H1 (cell line): ENCODE measurements at regions not wholly inside any gene's neighbourhood (a gene's known extent, or its start where the extent isn't known, plus 50 kb on each side); places are given as distances from the start of the nearest gene placed in this dataset.

Experiments
- CTCF ChIA-PET: fragments of 300-600 bp; sonication (Branson Sonifier 250); formaldehyde crosslinking; loops from one replicate; lab custom pipeline; 2021; ENCODE audit not compliant: partially characterized antibody; lab: Charles Lee
- POLR2A ChIA-PET: fragments of 300-600 bp; sonication (Branson Sonifier 250); formaldehyde crosslinking; loops from one replicate; lab custom pipeline; 2021; ENCODE audit warnings: inconsistent platforms; ENCODE audit not compliant: partially characterized antibody; lab: Charles Lee
- DNase-seq, 2 experiments: peaks; one replicate each; pipeline versions ENCODE4 v3.0.0 to v3.0.0-alpha.2; 2010 to 2022; ENCODE audit warnings: low spot score in 2 of 2, low read depth in 1 of 2, mixed read lengths in 1 of 2
- FAIRE-seq: peaks from 2 replicates; lab custom pipeline; 2011; peaks lifted over from hg19 to GRCh38; lab: Jason Lieb, UNC
- H2AFZ ChIP-seq: 2 replicates; pipeline ENCODE4 v1.8.1; 2012; ENCODE audit warnings: low read length, inconsistent platforms
- H2AK5ac ChIP-seq: 2 replicates; pipeline ENCODE4 v1.6.1; 2013; ENCODE audit warnings: low read depth, low read length
- H2BK120ac ChIP-seq: replicated peaks from 2 replicates; pipeline ENCODE3; 2013; ENCODE audit warnings: low read depth, low read length, inconsistent platforms
- H2BK12ac ChIP-seq: 2 replicates; pipeline ENCODE4 v1.6.1; 2013; ENCODE audit warnings: low read depth, low read length
- H2BK15ac ChIP-seq: 2 replicates; pipeline ENCODE4 v1.6.1; 2013; ENCODE audit warnings: low read length
- H2BK20ac ChIP-seq: 2 replicates; pipeline ENCODE4 v1.6.1; 2013; ENCODE audit warnings: low read length
- H2BK5ac ChIP-seq: 2 replicates; pipeline ENCODE4 v1.6.1; 2013; ENCODE audit warnings: low read depth, low read length
- H3K14ac ChIP-seq: 2 replicates; pipeline ENCODE4 v1.6.1; 2013; ENCODE audit warnings: inconsistent platforms; ENCODE audit not compliant: insufficient read length
- H3K18ac ChIP-seq: 2 replicates; pipeline ENCODE4 v1.6.1; 2013; ENCODE audit warnings: low read length; ENCODE audit errors: extremely low read depth
- H3K23ac ChIP-seq: 2 replicates; pipeline ENCODE4 v1.6.1; 2013; ENCODE audit warnings: inconsistent platforms; ENCODE audit not compliant: insufficient read length
- H3K23me2 ChIP-seq: 2 replicates; pipeline ENCODE4 v1.6.1; 2013; ENCODE audit warnings: low read depth, low read length
- H3K27ac ChIP-seq: 2 replicates; pipeline ENCODE4 v1.6.1; 2011; ENCODE audit warnings: low read depth, low read length, inconsistent platforms
- H3K27me3 ChIP-seq, 4 experiments: replicated peaks in 1 of 4; 1 replicate in 1 of 4; 2 replicates in 3 of 4; pipeline versions ENCODE4 v1.6.1 to v1.8.1; 2011 to 2013; ENCODE audit warnings: low read length in 3 of 4, mild to moderate bottlenecking in 3 of 4, inconsistent platforms in 2 of 4, mixed read lengths in 2 of 4, moderate library complexity in 1 of 4; ENCODE audit not compliant: control insufficient read depth in 3 of 4, insufficient read depth in 3 of 4; ENCODE audit errors: extremely low read depth in 1 of 4
- H3K36me3 ChIP-seq, 4 experiments: 2 replicates each; pipeline versions ENCODE4 v1.6.1 to v1.8.1; 2011 to 2013; ENCODE audit warnings: mild to moderate bottlenecking in 4 of 4, low read length in 3 of 4, moderate library complexity in 2 of 4, control low read depth in 1 of 4, inconsistent platforms in 1 of 4; ENCODE audit not compliant: insufficient read depth in 4 of 4, control insufficient read depth in 2 of 4
- H3K4ac ChIP-seq: replicated peaks from 2 replicates; pipeline ENCODE3; 2013; ENCODE audit warnings: low read length, low read depth, mixed read lengths, inconsistent platforms; ENCODE audit not compliant: insufficient read length
- H3K4me1 ChIP-seq, 4 experiments: replicated peaks in 1 of 4; 1 replicate in 1 of 4; 2 replicates in 3 of 4; pipeline versions ENCODE4 v1.6.1 to v1.8.1; 2011 to 2013; ENCODE audit warnings: low read length in 3 of 4, inconsistent platforms in 2 of 4, mixed read lengths in 1 of 4; ENCODE audit not compliant: insufficient read depth in 4 of 4, control insufficient read depth in 3 of 4
- H3K4me2 ChIP-seq, 2 experiments: 2 replicates each; pipeline versions ENCODE4 v1.6.1 to v1.8.1; 2011 to 2013; ENCODE audit warnings: low read depth in 2 of 2, low read length in 2 of 2, control low read depth in 1 of 2, inconsistent platforms in 1 of 2, mild to moderate bottlenecking in 1 of 2; ENCODE audit not compliant: insufficient read depth in 1 of 2
- H3K4me3 ChIP-seq, 4 experiments: fragments of 200-600, 300-600 bp in 1 of 4; sonication (generic), shearing (Covaris generic), sonication (Bioruptor Twin) in 1 of 4; 2 replicates each; pipeline versions ENCODE4 v1.5.1 to v1.8.1; 2011 to 2016; ENCODE audit warnings: low read length in 4 of 4, low read depth in 3 of 4, control low read depth in 2 of 4, inconsistent platforms in 2 of 4, mild to moderate bottlenecking in 2 of 4, mixed read lengths in 1 of 4, moderate library complexity in 1 of 4; ENCODE audit not compliant: insufficient read depth in 2 of 4; ENCODE audit errors: extremely low read depth in 1 of 4
- H3K56ac ChIP-seq: replicated peaks from 2 replicates; pipeline ENCODE3; 2013; ENCODE audit warnings: low read depth, mild to moderate bottlenecking, mixed read lengths, low read length, inconsistent platforms; ENCODE audit not compliant: insufficient read length
- H3K79me1 ChIP-seq: 2 replicates; pipeline ENCODE4 v1.6.1; 2013; ENCODE audit warnings: low read depth, low read length, control low read depth
- H3K79me2 ChIP-seq, 2 experiments: 2 replicates each; pipeline versions ENCODE4 v1.6.1 to v1.8.1; 2012 to 2013; ENCODE audit warnings: low read length in 2 of 2, mild to moderate bottlenecking in 2 of 2, inconsistent platforms in 1 of 2; ENCODE audit not compliant: insufficient read depth in 2 of 2, control insufficient read depth in 1 of 2
- H3K9ac ChIP-seq, 4 experiments: replicated peaks in 1 of 4; 1 replicate in 1 of 4; 2 replicates in 3 of 4; pipeline versions ENCODE4 v1.6.1 to v1.8.1; 2011 to 2013; ENCODE audit warnings: low read depth in 3 of 4, low read length in 3 of 4, control low read depth in 2 of 4, mild to moderate bottlenecking in 2 of 4, moderate library complexity in 2 of 4, inconsistent platforms in 1 of 4; ENCODE audit errors: extremely low read depth in 1 of 4
- H3K9me3 ChIP-seq, 2 experiments: 2 replicates each; pipeline versions ENCODE4 v1.6.1 to v1.8.1; 2012 to 2013; ENCODE audit warnings: mild to moderate bottlenecking in 2 of 2, moderate library complexity in 2 of 2, control low read depth in 1 of 2, inconsistent platforms in 1 of 2, low read depth in 1 of 2, low read length in 1 of 2, mixed read lengths in 1 of 2; ENCODE audit not compliant: insufficient read depth in 2 of 2
- H4K20me1 ChIP-seq, 2 experiments: replicated peaks in 1 of 2; 2 replicates each; pipeline versions ENCODE3 to v1.8.1; 2011 to 2013; ENCODE audit warnings: inconsistent platforms in 2 of 2, low read length in 2 of 2, mild to moderate bottlenecking in 1 of 2; ENCODE audit not compliant: insufficient read depth in 2 of 2, control insufficient read depth in 1 of 2
- H4K5ac ChIP-seq: 2 replicates; pipeline ENCODE4 v1.6.1; 2013; ENCODE audit warnings: low read length, low read depth, mixed read lengths, inconsistent platforms; ENCODE audit not compliant: insufficient read length
- H4K8ac ChIP-seq: 2 replicates; pipeline ENCODE4 v1.8.0; 2013; ENCODE audit warnings: mild to moderate bottlenecking, moderate library complexity, low read length, inconsistent platforms; ENCODE audit not compliant: insufficient read depth; ENCODE audit errors: extremely low read depth
- H4K91ac ChIP-seq: replicated peaks from 2 replicates; pipeline ENCODE3; 2013; ENCODE audit warnings: low read length, mixed read lengths, inconsistent platforms; ENCODE audit not compliant: insufficient read length
- CEBPB ChIP-seq: IDR thresholded peaks from 2 replicates; pipeline ENCODE4 v1.6.1; 2012; ENCODE audit warnings: low read depth, low read length
- EZH2 ChIP-seq: fragments of 200-600 bp; sonication (generic); IDR thresholded peaks from 2 replicates; pipeline ENCODE4 v1.7.1; 2012; ENCODE audit warnings: low read depth, mild to moderate bottlenecking, moderate library complexity, low read length, inconsistent platforms; ENCODE audit not compliant: severe bottlenecking
- JUN ChIP-seq: IDR thresholded peaks from 2 replicates; pipeline ENCODE4 v1.6.1; 2011; ENCODE audit warnings: low read depth, mild to moderate bottlenecking, improper control_type of control experiment, low read length
- RFX5 ChIP-seq: IDR thresholded peaks from 2 replicates; pipeline ENCODE4 v1.6.1; 2011; ENCODE audit warnings: low read depth, low read length, improper control_type of control experiment, borderline replicate concordance
- RNF2 ChIP-seq: fragments of 200-900, 300-1000 bp; sonication (generic); IDR thresholded peaks from 2 replicates; pipeline ENCODE4 v1.7.1; 2016; ENCODE audit warnings: borderline replicate concordance, low read depth, mild to moderate bottlenecking, antibody characterized with exemption, low read length; ENCODE audit not compliant: poor library complexity, severe bottlenecking; ENCODE audit errors: missing control alignments
- SP2 ChIP-seq: IDR thresholded peaks from 2 replicates; pipeline ENCODE4 v1.6.1; 2012; ENCODE audit warnings: mild to moderate bottlenecking, low read length, inconsistent platforms
- TAF7 ChIP-seq: optimal IDR thresholded peaks from 2 replicates; pipeline ENCODE3; 2011; ENCODE audit warnings: low read depth, mild to moderate bottlenecking, inconsistent platforms, low read length, moderate library complexity, borderline replicate concordance
- TEAD4 ChIP-seq: IDR thresholded peaks from 2 replicates; pipeline ENCODE4 v1.6.1; 2012; ENCODE audit warnings: low read depth, low read length, inconsistent platforms, mixed read lengths
- WGBS, 2 experiments: shearing (Covaris generic) in 1 of 2; methylation state at CpG; one replicate each; pipeline versions ENCODE4 v1.1.6 to v1.1.7; 2013 to 2015; ENCODE audit warnings: low lambda C conversion rate in 2 of 2, mixed read lengths in 2 of 2, inconsistent platforms in 1 of 2, low coverage in 1 of 2, missing lambda C conversion rate in 1 of 2; ENCODE audit not compliant: insufficient replicate concordance in 2 of 2, insufficient coverage in 1 of 2, insufficient read length in 1 of 2; ENCODE audit errors: extremely low coverage in 1 of 2, missing lambda C conversion rate in 1 of 2; 5-methylcytosine and 5-hydroxymethylcytosine counted together

GRCh38 chr17:33814852-33815251 lies 440.2 kb upstream of the CCL2 start:
- no peak overlapping the region for H3K23ac ChIP-seq
- FAIRE-seq, result no peak
- no peaks in the 10 kb centered on the region for H3K79me2 ChIP-seq
- no peak overlapping the region for H4K5ac ChIP-seq
- H3K14ac ChIP-seq, result no peak overlapping the region
- H3K9me3 ChIP-seq, result no peaks in the 10 kb centered on the region
- H2AK5ac ChIP-seq, result no peak overlapping the region
- no peaks in the 10 kb centered on the region for H3K79me1 ChIP-seq
- no peak overlapping the region for H2BK5ac ChIP-seq
- peaks cover 0 to 4% (median 0%) of the 10 kb centered on the region in 4 experiments; a peak in 1 of 7 replicates for H3K4me1 ChIP-seq
- H4K8ac ChIP-seq, result no peak overlapping the region
- H2AFZ ChIP-seq, result no peak overlapping the region
- POLR2A ChIA-PET, result no interaction called here
- peaks cover 0 to 3% (median 0%) of the 10 kb centered on the region in 4 experiments; a peak in 1 of 7 replicates for H3K27me3 ChIP-seq
- DNase-seq, result no peak
- H3K36me3 ChIP-seq, result no peaks in the 10 kb centered on the region
- H3K23me2 ChIP-seq, result no peaks in the 10 kb centered on the region; the same call in 1 of the 2 replicates
- H3K4me2 ChIP-seq, result no peak overlapping the region
- H3K56ac ChIP-seq, result no peak overlapping the region
- WGBS, 2 experiments, result 84% methylated on average over 2 of the region's 2 CpGs; no CpG with 5 or more reads in 1 of the 2 experiments
- H3K9ac ChIP-seq, result no peak overlapping the region
- CTCF ChIA-PET, result no interaction called here
- no peak overlapping the region for H3K27ac ChIP-seq
- no peak overlapping the region for H4K91ac ChIP-seq
- H4K20me1 ChIP-seq, result no peaks in the 10 kb centered on the region
- H2BK120ac ChIP-seq, result no peak overlapping the region
- no peak overlapping the region for H2BK20ac ChIP-seq
- no peak overlapping the region for H3K4me3 ChIP-seq
- H3K18ac ChIP-seq, result no peak overlapping the region
- no peak overlapping the region for H2BK12ac ChIP-seq
- no peak overlapping the region for H2BK15ac ChIP-seq
- no peak overlapping the region for H3K4ac ChIP-seq
- TF ChIP-seq EZH2 (no peak), SP2 (no peak), RNF2 (no peak), JUN (no peak), RFX5 (no peak), TAF7 (no peak), TEAD4 (no peak), CEBPB (no peak)
